ENCODE measurements at regions not wholly inside any gene's neighbourhood (a gene's known extent, or its start where the extent isn't known, plus 50 kb on each side); places are given as distances from the start of the nearest gene placed in this dataset.

DNA sequence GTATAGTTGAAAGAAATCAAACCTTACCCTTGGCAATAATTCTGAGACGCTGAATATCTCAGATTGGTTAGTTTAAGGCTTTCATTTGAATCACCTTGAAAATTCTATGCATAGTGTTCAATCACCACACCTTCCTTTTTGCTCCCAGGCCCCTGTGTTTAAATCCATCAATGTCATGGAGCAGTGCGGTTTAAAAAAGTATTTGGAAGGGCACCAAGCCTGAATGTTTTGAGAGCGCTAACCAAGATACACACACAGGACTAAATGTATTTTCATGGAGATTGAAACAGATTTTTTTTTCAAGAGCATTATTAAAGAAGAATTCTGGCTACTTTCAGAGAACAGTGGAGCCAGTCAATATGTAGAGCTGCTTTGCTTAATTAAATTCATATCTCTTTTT lies 195.7 kb downstream of the CENPW start:
- TF ChIP-seq CTCF (conservative IDR thresholded peaks at IDR 0.05 in 1 of 2, IDR thresholded peaks at IDR 0.05 in 1 of 2; ENCODE audit: extremely low read depth in 1 of 2, insufficient read depth in 1 of 2, low read depth in 1 of 2, low read length in 2 of 2) = no peak
- TF ChIP-seq EZH2 (IDR thresholded peaks at IDR 0.05; ENCODE audit: borderline replicate concordance, low read length) = no peak

All from mammary epithelial cell (primary cell).